ENCODE measurements at regions not wholly inside any gene's neighbourhood (a gene's known extent, or its start where the extent isn't known, plus 50 kb on each side); places are given as distances from the start of the nearest gene placed in this dataset.

GRCh38 chr11:70894566-70895365 is 357.6 kb downstream of the SHANK2 start:
- ATAC-seq: no peak
- no TSS peak for BruUV-seq (replicated peaks)

GRCh38 chr11:70895366-70895670 is 357.1 kb downstream of the SHANK2 start:
- no peak for FAIRE-seq
- TF ChIP-seq ZBTB1 (CRISPR knock-in tag; IDR thresholded peaks at IDR 0.05; ENCODE audit: borderline replicate concordance) (no peak), HDAC6 (IDR thresholded peaks at IDR 0.05; ENCODE audit: low read depth, low read length) (no peak), TARDBP (CRISPR knock-in tag; IDR thresholded peaks at IDR 0.05) (no peak), ZNF362 (CRISPR knock-in tag; IDR thresholded peaks at IDR 0.05; ENCODE audit: borderline replicate concordance) (no peak), ZNF10 (CRISPR knock-in tag; IDR thresholded peaks at IDR 0.05; ENCODE audit: borderline replicate concordance, low read depth) (no peak), MBNL3 (CRISPR knock-in tag; conservative IDR thresholded peaks at IDR 0.05) (no peak), TEAD2 (CRISPR knock-in tag; IDR thresholded peaks at IDR 0.05) (no peak), YEATS4 (CRISPR knock-in tag; IDR thresholded peaks at IDR 0.05; ENCODE audit: borderline replicate concordance) (no peak), POLR2AphosphoS2 (IDR thresholded peaks at IDR 0.05; ENCODE audit: low read depth, low read length) (no peak), ZNF276 (CRISPR knock-in tag; IDR thresholded peaks at IDR 0.05; ENCODE audit: low read depth) (no peak)

More at GRCh38 chr11:70894566-70895365, 357.6 kb downstream of the SHANK2 start:
- no peak overlapping the region for H3K4me3 ChIP-seq (replicated peaks in 1 of 3; ENCODE audit: insufficient read depth in 1 of 3, low read depth in 2 of 3, low read length in 3 of 3)
- WGBS (ENCODE audit: low lambda C conversion rate): over 99% methylated on average over 7 of the region's 20 CpGs
- no peak overlapping the region for H3K4me2 ChIP-seq (ENCODE audit: low read depth, low read length)
- no peak for FAIRE-seq
- intact Hi-C loops (cut with micrococcal nuclease; ENCODE audit: unreplicated experiment) (no loop called here), in situ Hi-C loops (cut with HindIII; ENCODE audit: extremely low pct_ligation_motif_present, low pct_unique_long_range_greater_than_20kb) (no loop called here)
- peaks cover 13 to 58% of the 10 kb centered on the region in 2 experiments; a peak in 4 of 5 replicates for H3K36me3 ChIP-seq (replicated peaks in 1 of 2; ENCODE audit: control insufficient read depth in 1 of 2, insufficient read depth in 2 of 2, low read length in 2 of 2)
- peaks cover 4% of the 10 kb centered on the region; the same call in 1 of the 2 replicates for H4K20me1 ChIP-seq (ENCODE audit: insufficient read depth, low read length)
- no peaks in the 10 kb centered on the region for H3K27me3 ChIP-seq (ENCODE audit: control insufficient read depth in 1 of 2, insufficient read depth in 2 of 2, low read length in 2 of 2)
- H3K9ac ChIP-seq (ENCODE audit: insufficient read depth, low read depth, low read length): no peak overlapping the region
- H3K4me1 ChIP-seq (ENCODE audit: insufficient read depth, low read length): no peaks in the 10 kb centered on the region
- no peaks in the 10 kb centered on the region for H3K79me2 ChIP-seq (ENCODE audit: insufficient read depth, low read length)
- POLR2A ChIA-PET: no interaction called here
- no peak for DNase-seq (ENCODE audit: low spot score)
- H3K27ac ChIP-seq (ENCODE audit: extremely low read length, insufficient read depth, low read length): no peak overlapping the region
- TF ChIP-seq ZNF441 (CRISPR knock-in tag; IDR thresholded peaks at IDR 0.05; ENCODE audit: borderline replicate concordance): no peak
- TF ChIP-seq REXO4 (CRISPR knock-in tag; IDR thresholded peaks at IDR 0.05; ENCODE audit: borderline replicate concordance): no peak
- TF ChIP-seq SALL1 (CRISPR knock-in tag; IDR thresholded peaks at IDR 0.05): no peak
- no peak for TF ChIP-seq ZNF225 (CRISPR knock-in tag; IDR thresholded peaks at IDR 0.05)
- no peak for TF ChIP-seq EP300 (IDR thresholded peaks at IDR 0.05; ENCODE audit: low read depth in 2 of 2, low read length in 2 of 2)
- no peak for TF ChIP-seq EP300 (CRISPR knock-in tag; IDR thresholded peaks at IDR 0.05; ENCODE audit: borderline replicate concordance)
- no peak for TF ChIP-seq ATF5 (CRISPR knock-in tag; IDR thresholded peaks at IDR 0.05; ENCODE audit: low read depth)
- no peak for TF ChIP-seq ZNF652 (CRISPR knock-in tag; IDR thresholded peaks at IDR 0.05; ENCODE audit: borderline replicate concordance, low read depth)
- no peak for TF ChIP-seq SP1 (IDR thresholded peaks at IDR 0.05)
- TF ChIP-seq SP1 (CRISPR knock-in tag; IDR thresholded peaks at IDR 0.05): no peak
- no peak for TF ChIP-seq RXRA (CRISPR knock-in tag; IDR thresholded peaks at IDR 0.05)
- CTCF ChIA-PET (ENCODE audit: low intra/inter-chr PET ratio, low total read pairs): no interaction called here
- H3K9me3 ChIP-seq (ENCODE audit: low read length): no peaks in the 10 kb centered on the region
- H2AFZ ChIP-seq (ENCODE audit: low read length): no peak overlapping the region

More at GRCh38 chr11:70895366-70895670, 357.1 kb downstream of the SHANK2 start:
- Histone ChIP-seq H2AFZ (ENCODE audit: low read length) (no peak overlapping the region), H3K27ac (ENCODE audit: extremely low read length, insufficient read depth, low read length) (no peak overlapping the region), H3K79me2 (ENCODE audit: insufficient read depth, low read length) (no peaks in the 10 kb centered on the region), H3K9ac (ENCODE audit: insufficient read depth, low read depth, low read length) (no peak overlapping the region), H3K4me3 (replicated peaks in 1 of 3; ENCODE audit: insufficient read depth in 1 of 3, low read depth in 2 of 3, low read length in 3 of 3) (no peak overlapping the region), H3K27me3 (ENCODE audit: control insufficient read depth in 1 of 2, insufficient read depth in 2 of 2, low read length in 2 of 2) (no peaks in the 10 kb centered on the region), H3K36me3 (replicated peaks in 1 of 2; ENCODE audit: control insufficient read depth in 1 of 2, insufficient read depth in 2 of 2, low read length in 2 of 2) (peaks cover 11 to 56% of the 10 kb centered on the region in 2 experiments; a peak in 4 of 5 replicates), H3K9me3 (ENCODE audit: low read length) (no peaks in the 10 kb centered on the region), H3K4me2 (ENCODE audit: low read depth, low read length) (no peak overlapping the region), H3K4me1 (ENCODE audit: insufficient read depth, low read length) (no peaks in the 10 kb centered on the region), H4K20me1 (ENCODE audit: insufficient read depth, low read length) (peaks cover 4% of the 10 kb centered on the region; the same call in 1 of the 2 replicates)
- ChIA-PET CTCF (ENCODE audit: low intra/inter-chr PET ratio, low total read pairs) (no interaction called here), POLR2A (no interaction called here)
- no TSS peak for BruUV-seq (replicated peaks)
- 100% methylated on average over 3 of the region's 11 CpGs for WGBS (ENCODE audit: low lambda C conversion rate)
- ATAC-seq: no peak
- intact Hi-C loops (cut with micrococcal nuclease; ENCODE audit: unreplicated experiment) (no loop called here), in situ Hi-C loops (cut with HindIII; ENCODE audit: extremely low pct_ligation_motif_present, low pct_unique_long_range_greater_than_20kb) (no loop called here)
- no peak for DNase-seq (ENCODE audit: low spot score)
